Prostate gland (tissue), 2 donors: ENCODE measurements at regions not wholly inside any gene's neighbourhood (a gene's known extent, or its start where the extent isn't known, plus 50 kb on each side); places are given as distances from the start of the nearest gene placed in this dataset.

Experiments used
- CTCF ChIP-seq, 4 experiments: fragments of 200-600 bp in 2 of 4; fragments of 450-650 bp in 2 of 4; sonication (generic) in 2 of 4; IDR thresholded peaks; 1 replicate in 3 of 4; 2 replicates in 1 of 4; pipeline ENCODE4 v1.5.1; 2016 to 2019; ENCODE audit warnings: antibody characterized with exemption in 4 of 4, mild to moderate bottlenecking in 2 of 4, moderate library complexity in 2 of 4
- POLR2A ChIP-seq: fragments of 450-650 bp; IDR thresholded peaks from one replicate; pipeline ENCODE4 v1.6.1; 2016; ENCODE audit warnings: antibody characterized with exemption, mild to moderate bottlenecking

DNA sequence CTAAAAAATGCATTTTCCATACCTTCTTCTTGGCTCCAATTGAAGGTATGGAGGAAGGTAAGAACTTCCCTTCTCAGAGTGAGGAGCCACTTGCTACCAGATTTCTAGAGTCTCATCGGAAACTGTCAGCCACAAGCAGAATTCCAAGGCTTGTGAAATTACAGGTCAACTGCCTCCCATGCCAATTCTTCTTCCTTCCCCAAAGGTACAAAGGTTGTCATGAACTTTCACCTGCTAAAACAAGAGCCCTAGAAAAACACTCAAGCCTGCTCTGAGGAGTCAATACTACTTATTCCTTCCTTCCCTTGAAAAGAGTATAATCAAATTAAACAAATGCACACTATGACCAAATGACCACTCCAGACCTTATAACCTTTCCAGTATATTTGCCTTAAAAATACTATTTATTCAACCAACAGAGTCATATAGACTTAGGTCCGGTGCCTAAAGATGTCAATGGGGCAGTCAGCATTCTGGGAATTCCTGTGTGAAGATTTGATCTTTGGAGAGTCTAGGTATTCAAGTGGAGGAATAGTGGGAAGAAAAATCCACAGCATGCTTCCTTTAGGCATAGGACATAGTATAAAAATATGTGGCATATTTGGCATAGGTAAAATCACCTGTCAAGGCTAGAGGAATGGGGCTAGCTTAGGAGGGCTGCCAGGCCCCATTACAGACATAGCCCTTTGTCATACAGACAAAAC lies 539.3 kb downstream of the LIG4 start:
- TF ChIP-seq CTCF (IDR thresholded peaks at IDR 0.05) (no peak), POLR2A (no peak)
